Upper lobe of left lung (tissue), 6 donors: ENCODE measurements at regions not wholly inside any gene's neighbourhood (a gene's known extent, or its start where the extent isn't known, plus 50 kb on each side); places are given as distances from the start of the nearest gene placed in this dataset.

Experiments
- ATAC-seq, 2 donors: fragments of 200-7000 bp; cut with Tn5 transposase; one replicate each; pipeline ENCODE4 v1.9.1; 2022; ENCODE audit warnings: mild to moderate bottlenecking in 2 of 2, moderate library complexity in 2 of 2; ENCODE audit not compliant: low FRiP score in 2 of 2
- DNase-seq, 2 donors: peaks; one replicate each; pipeline ENCODE4 v3.0.0-alpha.2; 2019 to 2020
- H3K27ac ChIP-seq, 4 donors: fragments of 200-600 bp; sonication (generic); one replicate each; pipeline ENCODE4 v1.5.1; 2016 to 2019
- H3K27me3 ChIP-seq, 4 donors: fragments of 200-600 bp; sonication (generic); one replicate each; pipeline ENCODE4 v1.5.1; 2017 to 2019
- H3K36me3 ChIP-seq, 4 donors: fragments of 200-600 bp; sonication (generic); one replicate each; pipeline ENCODE4 v1.5.1; 2016 to 2019
- H3K4me1 ChIP-seq, 4 donors: fragments of 200-600 bp; sonication (generic); one replicate each; pipeline ENCODE4 v1.5.1; 2018 to 2019
- H3K4me3 ChIP-seq, 4 donors: fragments of 200-600 bp; sonication (generic); one replicate each; pipeline ENCODE4 v1.5.1; 2017 to 2019; ENCODE audit warnings: mild to moderate bottlenecking in 2 of 4, moderate library complexity in 1 of 4
- H3K9me3 ChIP-seq, 4 donors: fragments of 200-600 bp; sonication (generic); one replicate each; pipeline ENCODE4 v1.5.1; 2018 to 2019
- CTCF ChIP-seq, 6 experiments: fragments of 450-650 bp in 4 of 6; fragments of 200-600 bp in 2 of 6; sonication (generic) in 2 of 6; IDR thresholded peaks; one replicate each; pipeline ENCODE4 v1.5.1; 2016 to 2019; ENCODE audit warnings: antibody characterized with exemption in 6 of 6
- EP300 ChIP-seq, 4 donors: sonication (generic); formaldehyde crosslinking; IDR thresholded peaks; one replicate each; pipeline ENCODE4 v1.5.1; 2017; ENCODE audit warnings: antibody characterized with exemption in 4 of 4, control low read depth in 2 of 4
- POLR2A ChIP-seq, 4 donors: fragments of 450-650 bp; IDR thresholded peaks; one replicate each; pipeline ENCODE4 v1.5.1; 2016 to 2017; ENCODE audit warnings: antibody characterized with exemption in 4 of 4, mild to moderate bottlenecking in 2 of 4
- POLR2AphosphoS5 ChIP-seq, 2 donors: sonication (generic); formaldehyde crosslinking; IDR thresholded peaks; one replicate each; pipeline ENCODE4 v1.5.1; 2017; ENCODE audit warnings: antibody characterized with exemption in 2 of 2
- WGBS, 2 donors: methylation state at CpG; one replicate each; pipeline ENCODE4 v1.1.5; 2017 to 2018; 5-methylcytosine and 5-hydroxymethylcytosine counted together
- donor health status: DM: no; HTN: no; CAD: no; lungs with moderate emphysema.
- donor health status: DM: no; HTN: yes; CAD: no; lungs with severe emphysema.

DNA sequence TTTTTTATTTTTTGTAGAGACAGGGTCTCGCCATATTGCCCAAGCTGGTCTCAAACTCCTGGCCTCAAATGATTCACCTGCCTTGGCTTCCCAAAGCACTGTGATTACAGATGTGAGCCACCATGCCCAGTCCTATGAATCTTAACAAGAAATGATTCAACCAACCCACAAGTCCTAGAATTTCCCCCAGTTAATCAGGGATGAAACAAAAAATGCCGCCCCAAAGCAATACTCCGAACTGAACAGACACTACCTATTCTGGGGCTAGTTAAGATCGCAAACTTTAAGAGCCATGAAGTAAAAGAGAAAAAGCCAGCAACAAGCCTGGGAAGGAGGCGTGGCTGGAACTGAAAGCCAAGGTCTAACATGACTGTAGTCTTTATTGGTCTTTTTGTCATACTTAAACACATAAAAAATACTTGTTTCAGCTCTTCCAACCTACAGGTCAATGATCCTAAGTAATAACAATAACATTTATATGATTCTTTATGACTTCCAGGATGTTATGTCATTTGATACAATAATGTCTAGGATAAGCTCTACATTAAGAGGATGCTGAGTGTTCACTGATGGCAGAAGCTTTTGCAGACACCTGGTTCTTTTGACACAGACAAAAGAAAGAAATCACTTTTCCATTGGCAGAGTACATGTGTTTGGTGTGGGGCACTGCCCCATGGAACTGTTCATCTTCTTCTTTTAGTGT lies 361.1 kb upstream of the TLE4 start:
- Histone ChIP-seq H3K27me3 (no peaks in the 10 kb centered on the region), H3K9me3 (no peaks in the 10 kb centered on the region), H3K4me1 (no peaks in the 10 kb centered on the region), H3K36me3 (no peaks in the 10 kb centered on the region), H3K27ac (no peak overlapping the region), H3K4me3 (no peak overlapping the region)
- WGBS, 2 donors = 82 to 89% methylated on average over 5 of the region's 5 CpGs
- DNase-seq (no peak), ATAC-seq (no peak)
- TF ChIP-seq EP300 (IDR thresholded peaks at IDR 0.05) (no peak), POLR2A (IDR thresholded peaks at IDR 0.05) (no peak), POLR2AphosphoS5 (IDR thresholded peaks at IDR 0.05) (no peak), CTCF (IDR thresholded peaks at IDR 0.05) (no peak)

DNA sequence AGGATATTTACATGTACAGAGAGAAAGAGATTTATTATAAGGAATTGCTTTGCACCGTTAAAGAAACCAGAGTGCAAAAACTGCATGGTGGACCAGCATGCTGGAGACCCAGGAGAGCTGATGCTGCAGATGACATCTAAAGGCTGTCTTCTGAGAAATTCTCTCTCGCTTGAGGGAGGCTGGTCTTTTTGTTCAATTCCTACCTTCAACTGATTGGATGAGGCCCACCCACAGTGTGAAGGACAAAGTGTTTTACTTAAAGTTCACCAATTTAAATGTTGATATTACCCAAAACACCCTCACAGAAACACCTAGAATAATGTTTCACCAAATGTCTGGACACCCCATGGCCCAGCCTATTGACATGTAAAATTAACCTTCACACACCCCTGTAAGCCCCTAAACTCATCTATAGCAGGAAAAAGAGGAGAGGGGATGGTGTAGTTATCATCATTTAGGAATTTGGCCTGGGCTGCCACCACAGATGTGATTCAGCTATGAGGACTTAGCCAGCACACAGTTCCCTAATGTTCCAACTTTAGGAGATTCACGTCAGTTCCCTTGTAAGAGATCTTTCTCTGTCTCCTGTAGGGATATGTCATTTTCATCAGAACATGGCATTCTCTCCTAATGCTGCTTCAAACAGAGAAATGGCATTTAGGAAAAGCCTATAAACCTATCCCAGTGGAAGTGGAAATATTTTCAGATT lies 358.2 kb upstream of the TLE4 start:
- H3K9me3 ChIP-seq = no peaks in the 10 kb centered on the region
- no peak for ATAC-seq
- 84 to 94% methylated on average over 3 of the region's 3 CpGs for WGBS, 2 donors
- TF ChIP-seq POLR2AphosphoS5 (IDR thresholded peaks at IDR 0.05) (no peak), CTCF (IDR thresholded peaks at IDR 0.05) (no peak), EP300 (IDR thresholded peaks at IDR 0.05) (no peak), POLR2A (IDR thresholded peaks at IDR 0.05) (no peak)
- H3K4me1 ChIP-seq = no peaks in the 10 kb centered on the region
- no peak for DNase-seq
- no peak overlapping the region for H3K27ac ChIP-seq
- no peak overlapping the region for H3K4me3 ChIP-seq
- no peaks in the 10 kb centered on the region for H3K36me3 ChIP-seq
- no peaks in the 10 kb centered on the region for H3K27me3 ChIP-seq

DNA sequence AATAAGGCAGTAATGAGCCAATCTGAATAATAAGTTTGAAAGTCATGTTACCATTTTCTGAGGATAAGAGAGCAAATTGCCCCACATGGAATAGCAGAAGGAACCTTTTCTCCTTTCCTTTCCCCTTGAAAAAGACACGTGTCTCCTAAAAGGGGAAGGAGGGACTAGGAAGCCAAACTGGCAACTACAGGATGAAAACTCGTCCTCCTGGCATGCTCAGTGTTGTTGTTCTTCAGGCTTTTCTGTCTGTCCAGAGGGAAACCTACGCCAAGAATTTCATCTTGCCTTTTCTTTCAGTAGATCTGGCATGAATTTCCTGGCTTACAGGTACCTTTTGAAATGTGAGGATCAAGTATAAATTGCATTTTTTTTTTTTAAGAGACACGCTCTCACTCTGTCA lies 355.9 kb upstream of the TLE4 start:
- no peak for DNase-seq
- H3K9me3 ChIP-seq = no peaks in the 10 kb centered on the region
- no peak for ATAC-seq
- TF ChIP-seq POLR2A (IDR thresholded peaks at IDR 0.05) = no peak
- TF ChIP-seq CTCF (IDR thresholded peaks at IDR 0.05) = no peak
- no peak for TF ChIP-seq POLR2AphosphoS5 (IDR thresholded peaks at IDR 0.05)
- TF ChIP-seq EP300 (IDR thresholded peaks at IDR 0.05) = no peak
- no peaks in the 10 kb centered on the region for H3K36me3 ChIP-seq
- H3K27ac ChIP-seq = no peak overlapping the region
- WGBS, 2 donors = 52 to 62% methylated on average over 4 of the region's 4 CpGs
- no peaks in the 10 kb centered on the region for H3K27me3 ChIP-seq
- H3K4me1 ChIP-seq = no peaks in the 10 kb centered on the region
- H3K4me3 ChIP-seq = no peak overlapping the region

GRCh38 chr9:79220251-79220650 lies 351.5 kb upstream of the TLE4 start:
- WGBS, 2 donors = 80 to 93% methylated on average over 1 of the region's 1 CpG
- TF ChIP-seq POLR2AphosphoS5 (IDR thresholded peaks at IDR 0.05) (no peak), CTCF (IDR thresholded peaks at IDR 0.05) (no peak), POLR2A (IDR thresholded peaks at IDR 0.05) (no peak), EP300 (IDR thresholded peaks at IDR 0.05) (no peak)
- DNase-seq = no peak
- Histone ChIP-seq H3K36me3 (no peaks in the 10 kb centered on the region), H3K4me3 (no peak overlapping the region), H3K9me3 (no peaks in the 10 kb centered on the region), H3K27ac (no peak overlapping the region), H3K27me3 (no peaks in the 10 kb centered on the region), H3K4me1 (no peaks in the 10 kb centered on the region)
- ATAC-seq = no peak

DNA sequence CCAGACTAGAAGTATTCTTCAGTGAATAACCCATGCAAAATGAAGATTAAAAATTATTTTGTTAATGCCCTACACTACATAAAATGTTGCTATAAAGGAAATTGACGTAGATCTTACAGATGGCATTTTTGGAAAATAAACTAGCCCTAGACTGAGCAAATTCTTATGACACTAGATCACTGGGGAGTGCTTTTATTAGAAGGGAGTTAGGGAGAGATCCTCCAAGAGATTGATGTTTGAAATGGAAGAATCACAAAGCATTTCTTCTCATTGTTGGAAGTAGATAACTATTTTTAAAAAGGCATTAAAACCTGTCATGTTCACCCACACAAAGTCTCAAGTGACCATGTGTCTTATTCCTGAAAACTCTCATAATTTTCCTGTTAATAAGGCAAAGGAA lies 351.1 kb upstream of the TLE4 start:
- no peaks in the 10 kb centered on the region for H3K9me3 ChIP-seq
- H3K36me3 ChIP-seq = no peaks in the 10 kb centered on the region
- no peaks in the 10 kb centered on the region for H3K27me3 ChIP-seq
- no peak for TF ChIP-seq EP300 (IDR thresholded peaks at IDR 0.05)
- no peak for TF ChIP-seq CTCF (IDR thresholded peaks at IDR 0.05)
- TF ChIP-seq POLR2AphosphoS5 (IDR thresholded peaks at IDR 0.05) = no peak
- no peak for TF ChIP-seq POLR2A (IDR thresholded peaks at IDR 0.05)
- H3K4me1 ChIP-seq = no peaks in the 10 kb centered on the region
- H3K27ac ChIP-seq = no peak overlapping the region
- no peak for ATAC-seq
- no peak overlapping the region for H3K4me3 ChIP-seq
- DNase-seq = no peak
- WGBS, 2 donors = 85 to 90% methylated on average over 1 of the region's 1 CpG
